ENCODE measurements at regions not wholly inside any gene's neighbourhood (a gene's known extent, or its start where the extent isn't known, plus 50 kb on each side); places are given as distances from the start of the nearest gene placed in this dataset.

GRCh38 chr13:85690368-85690767 lies 108.9 kb downstream of the SLITRK6 start:
- H3K36me3 ChIP-seq (ENCODE audit: insufficient read depth, low read length): no peaks in the 10 kb centered on the region
- H2AFZ ChIP-seq (ENCODE audit: low read depth, low read length): no peak overlapping the region
- no peak overlapping the region for H3K4me2 ChIP-seq (ENCODE audit: insufficient read depth, low read length)
- ATAC-seq (ENCODE audit: insufficient read depth, low read depth) (no peak), DNase-seq (no peak)
- H3K79me2 ChIP-seq (ENCODE audit: insufficient read depth, low read length): no peaks in the 10 kb centered on the region
- H4K20me1 ChIP-seq (ENCODE audit: insufficient read depth, low read length): no peaks in the 10 kb centered on the region
- H3K9ac ChIP-seq (ENCODE audit: low read depth, low read length): no peak overlapping the region
- H3K4me3 ChIP-seq (ENCODE audit: low read depth in 1 of 2, low read length in 2 of 2): no peak overlapping the region
- no peak for TF ChIP-seq EZH2 (IDR thresholded peaks at IDR 0.05; ENCODE audit: borderline replicate concordance, low read depth, low read length, severe bottlenecking)
- TF ChIP-seq CTCF (IDR thresholded peaks at IDR 0.05; ENCODE audit: borderline replicate concordance, extremely low read depth, low read length, poor library complexity, severe bottlenecking): no peak
- no peaks in the 10 kb centered on the region for H3K9me3 ChIP-seq (ENCODE audit: insufficient read depth, low read length, severe bottlenecking)
- H3K27me3 ChIP-seq (ENCODE audit: insufficient read depth, low read length, poor library complexity): no peaks in the 10 kb centered on the region
- H3K4me1 ChIP-seq (ENCODE audit: insufficient read depth, low read length): no peaks in the 10 kb centered on the region
- no peak overlapping the region for H3K27ac ChIP-seq (ENCODE audit: low read length)

- H3K27me3 ChIP-seq (ENCODE audit: insufficient read depth, low read length, poor library complexity): no peaks in the 10 kb centered on the region
These were observed 113.8 kb downstream of the SLITRK6 start for GRCh38 chr13:85685436-85685835.

GRCh38 chr13:85675151-85675907 lies 123.9 kb downstream of the SLITRK6 start:
- Histone ChIP-seq H3K4me1 (ENCODE audit: insufficient read depth, low read length) (no peaks in the 10 kb centered on the region), H2AFZ (ENCODE audit: low read depth, low read length) (no peak overlapping the region), H3K4me2 (ENCODE audit: insufficient read depth, low read length) (no peak overlapping the region), H3K4me3 (ENCODE audit: low read depth in 1 of 2, low read length in 2 of 2) (no peak overlapping the region), H3K36me3 (ENCODE audit: insufficient read depth, low read length) (no peaks in the 10 kb centered on the region), H3K9me3 (ENCODE audit: insufficient read depth, low read length, severe bottlenecking) (peaks cover 3% of the 10 kb centered on the region), H4K20me1 (ENCODE audit: insufficient read depth, low read length) (no peaks in the 10 kb centered on the region), H3K79me2 (ENCODE audit: insufficient read depth, low read length) (no peaks in the 10 kb centered on the region), H3K27me3 (ENCODE audit: insufficient read depth, low read length, poor library complexity) (no peaks in the 10 kb centered on the region), H3K9ac (ENCODE audit: low read depth, low read length) (no peak overlapping the region), H3K27ac (ENCODE audit: low read length) (no peak overlapping the region)
- no peak for DNase-seq
- TF ChIP-seq CTCF (IDR thresholded peaks at IDR 0.05; ENCODE audit: borderline replicate concordance, extremely low read depth, low read length, poor library complexity, severe bottlenecking): no peak
- no peak for TF ChIP-seq EZH2 (IDR thresholded peaks at IDR 0.05; ENCODE audit: borderline replicate concordance, low read depth, low read length, severe bottlenecking)
- ATAC-seq (ENCODE audit: insufficient read depth, low read depth): no peak

More at GRCh38 chr13:85685436-85685835, 113.8 kb downstream of the SLITRK6 start:
- Histone ChIP-seq H3K9me3 (ENCODE audit: insufficient read depth, low read length, severe bottlenecking) (no peaks in the 10 kb centered on the region), H3K79me2 (ENCODE audit: insufficient read depth, low read length) (no peaks in the 10 kb centered on the region), H2AFZ (ENCODE audit: low read depth, low read length) (no peak overlapping the region), H3K36me3 (ENCODE audit: insufficient read depth, low read length) (no peaks in the 10 kb centered on the region), H3K27ac (ENCODE audit: low read length) (no peak overlapping the region), H3K4me2 (ENCODE audit: insufficient read depth, low read length) (no peak overlapping the region), H3K4me3 (ENCODE audit: low read depth in 1 of 2, low read length in 2 of 2) (no peak overlapping the region), H3K9ac (ENCODE audit: low read depth, low read length) (no peak overlapping the region), H4K20me1 (ENCODE audit: insufficient read depth, low read length) (no peaks in the 10 kb centered on the region), H3K4me1 (ENCODE audit: insufficient read depth, low read length) (no peaks in the 10 kb centered on the region)
- ATAC-seq (ENCODE audit: insufficient read depth, low read depth) (no peak), DNase-seq (no peak)
- no peak for TF ChIP-seq CTCF (IDR thresholded peaks at IDR 0.05; ENCODE audit: borderline replicate concordance, extremely low read depth, low read length, poor library complexity, severe bottlenecking)
- no peak for TF ChIP-seq EZH2 (IDR thresholded peaks at IDR 0.05; ENCODE audit: borderline replicate concordance, low read depth, low read length, severe bottlenecking)
